GM18907 (cell line): ENCODE measurements at regions not wholly inside any gene's neighbourhood (a gene's known extent, or its start where the extent isn't known, plus 50 kb on each side); places are given as distances from the start of the nearest gene placed in this dataset.
"Not testable (repeated sequence)": the region's sequence is repeated elsewhere in the genome, so short reads cannot be mapped to it uniquely, and the experiment has no call there.

Experiments used
- ATAC-seq: cut with Tn5 transposase; IDR thresholded peaks from one replicate; pipeline ENCODE4 v1.9.1; 2021; ENCODE audit warnings: mild to moderate bottlenecking, moderate library complexity; ENCODE audit not compliant: unreplicated experiment

- ATAC-seq = no peak
Observed at GRCh38 chr4:126386512-126386911, 1071.8 kb downstream of the FAT4 start.

- no peak for ATAC-seq
Observed at GRCh38 chr4:126395664-126396063, 1080.9 kb downstream of the FAT4 start.

GRCh38 chr4:126396121-126396520, 1081.4 kb downstream of the FAT4 start:
- ATAC-seq = no peak

- ATAC-seq = no peak
Observed at GRCh38 chr4:126396703-126397102, 1081.9 kb downstream of the FAT4 start.

- ATAC-seq = no peak
Observed at GRCh38 chr4:126404549-126404948, 1089.8 kb downstream of the FAT4 start.

- peak; percentile 62 for ATAC-seq
Observed at GRCh38 chr4:126405369-126405982, 1090.7 kb downstream of the FAT4 start.

- no peak for ATAC-seq
Observed at GRCh38 chr4:126409746-126410145, 1095.0 kb downstream of the FAT4 start.

GRCh38 chr4:126411047-126411446, 1096.3 kb downstream of the FAT4 start:
- ATAC-seq = no peak

- ATAC-seq = not testable (repeated sequence)
Observed at GRCh38 chr4:126412310-126412709, 1097.6 kb downstream of the FAT4 start.

- ATAC-seq = no peak
Observed at GRCh38 chr4:126414741-126415140, 1100.0 kb downstream of the FAT4 start.

- ATAC-seq = no peak
Observed at GRCh38 chr4:126419266-126419665, 1104.5 kb downstream of the FAT4 start.

GRCh38 chr4:126427853-126428252, 1113.1 kb downstream of the FAT4 start:
- no peak for ATAC-seq

GRCh38 chr4:126431049-126431448, 1116.3 kb downstream of the FAT4 start:
- ATAC-seq = no peak

GRCh38 chr4:126435491-126435890, 1120.7 kb downstream of the FAT4 start:
- ATAC-seq = no peak

GRCh38 chr4:126440297-126440696, 1125.5 kb downstream of the FAT4 start:
- ATAC-seq = no peak

GRCh38 chr4:126441173-126442035, 1126.6 kb downstream of the FAT4 start:
- ATAC-seq = no peak

- no peak for ATAC-seq
Observed at GRCh38 chr4:126445596-126445995, 1130.8 kb downstream of the FAT4 start.

- ATAC-seq = no peak
Observed at GRCh38 chr4:126446917-126447316, 1132.2 kb downstream of the FAT4 start.

GRCh38 chr4:126448086-126448845, 1133.5 kb downstream of the FAT4 start:
- ATAC-seq = no peak

GRCh38 chr4:126451237-126451873, 1136.6 kb downstream of the FAT4 start:
- no peak for ATAC-seq

GRCh38 chr4:126455865-126456264, 1141.1 kb downstream of the FAT4 start:
- no peak for ATAC-seq
